OCI-LY7 (cell line): ENCODE measurements at regions not wholly inside any gene's neighbourhood (a gene's known extent, or its start where the extent isn't known, plus 50 kb on each side); places are given as distances from the start of the nearest gene placed in this dataset.

ENCODE experiments used
- BruUV-seq: library from RNA; stranded (reverse); fragments of 400-500 nt; replicated peaks from 2 replicates; lab custom pipeline; 2021; lab: Mats Ljungman, UMichigan
- CTCF ChIA-PET: fragments of 300-600 bp; sonication (Branson Sonifier 250); formaldehyde crosslinking; loops from one replicate; lab custom pipeline; 2022; ENCODE audit warnings: antibody characterized with exemption; ENCODE audit not compliant: unreplicated experiment; lab: Charles Lee
- POLR2A ChIA-PET: fragments of 300-600 bp; sonication (Branson Sonifier 250); formaldehyde crosslinking; loops from one replicate; lab custom pipeline; 2022; ENCODE audit warnings: antibody characterized with exemption; lab: Charles Lee
- DNase-seq: peaks from one replicate; pipeline ENCODE4 v3.0.0-alpha.2; 2015; ENCODE audit warnings: low spot score
- H2AFZ ChIP-seq: fragments of 200-600 bp; sonication (generic), shearing (Covaris generic); 2 replicates; pipeline ENCODE4 v1.6.1; 2014; ENCODE audit warnings: mild to moderate bottlenecking, antibody characterized with exemption, low read length, moderate library complexity
- H3K27ac ChIP-seq: fragments of 200-600 bp; sonication (generic); 2 replicates; pipeline ENCODE4 v1.5.1; 2014; ENCODE audit warnings: mixed run types, low read depth, mild to moderate bottlenecking, moderate library complexity, low read length, inconsistent platforms; ENCODE audit not compliant: poor library complexity, severe bottlenecking
- H3K36me3 ChIP-seq: fragments of 200-600 bp; sonication (generic); 2 replicates; pipeline ENCODE4 v1.6.1; 2014; ENCODE audit warnings: mild to moderate bottlenecking, antibody characterized with exemption, low read length, moderate library complexity, mixed read lengths; ENCODE audit not compliant: insufficient read depth
- H3K4me1 ChIP-seq: fragments of 200-600 bp; sonication (generic); 2 replicates; pipeline ENCODE4 v1.5.1; 2014; ENCODE audit warnings: mild to moderate bottlenecking, low read length; ENCODE audit not compliant: insufficient read depth, poor library complexity, severe bottlenecking
- H3K4me2 ChIP-seq: fragments of 200-600 bp; sonication (generic); 2 replicates; pipeline ENCODE4 v1.6.1; 2014; ENCODE audit warnings: mild to moderate bottlenecking, low read length
- H3K4me3 ChIP-seq: fragments of 200-600 bp; sonication (generic); 2 replicates; pipeline ENCODE4 v1.5.1; 2014; ENCODE audit warnings: mild to moderate bottlenecking, low read depth, low read length; ENCODE audit not compliant: poor library complexity, severe bottlenecking
- H3K79me2 ChIP-seq: fragments of 200-600 bp; sonication (generic); 2 replicates; pipeline ENCODE4 v1.6.1; 2016; ENCODE audit warnings: low read depth, mild to moderate bottlenecking, low read length, moderate library complexity, mixed read lengths; ENCODE audit not compliant: insufficient read depth
- H3K9me2 ChIP-seq: fragments of 200-600 bp; sonication (generic); 2 replicates; pipeline ENCODE4 v1.6.1; 2016; ENCODE audit warnings: mild to moderate bottlenecking, low read length, mixed read lengths; ENCODE audit not compliant: insufficient read depth
- H3K9me3 ChIP-seq: fragments of 200-600 bp; sonication (generic); 2 replicates; pipeline ENCODE4 v1.6.1; 2014; ENCODE audit warnings: mild to moderate bottlenecking, mixed run types, low read length, mixed read lengths
- H4K20me1 ChIP-seq: fragments of 200-600 bp; sonication (generic); 2 replicates; pipeline ENCODE4 v1.6.1; 2014; ENCODE audit warnings: mild to moderate bottlenecking, antibody characterized with exemption, low read length, moderate library complexity, mixed read lengths; ENCODE audit not compliant: insufficient read depth
- EZH2phosphoT487 ChIP-seq: fragments of 200-600 bp; sonication (generic); IDR thresholded peaks from 2 replicates; pipeline ENCODE4 v1.6.1; 2018; ENCODE audit warnings: low read depth, borderline replicate concordance, mild to moderate bottlenecking, mixed run types, antibody characterized with exemption, low read length, moderate library complexity, mixed read lengths
- intact Hi-C: fragments of 100-400 bp; cut with micrococcal nuclease; formaldehyde crosslinking; loops from one replicate; pipeline ENCODE4 v1.10.0; 2022; ENCODE audit not compliant: unreplicated experiment
- TF ChIP-seq, protein P1 (sequence below): fragments of 200-600 bp; sonication (generic); conservative IDR thresholded peaks from 2 replicates; pipeline ENCODE4 v1.5.1; 2014; ENCODE audit warnings: mild to moderate bottlenecking, antibody characterized with exemption, low read length, moderate library complexity, mixed read lengths

DNA sequence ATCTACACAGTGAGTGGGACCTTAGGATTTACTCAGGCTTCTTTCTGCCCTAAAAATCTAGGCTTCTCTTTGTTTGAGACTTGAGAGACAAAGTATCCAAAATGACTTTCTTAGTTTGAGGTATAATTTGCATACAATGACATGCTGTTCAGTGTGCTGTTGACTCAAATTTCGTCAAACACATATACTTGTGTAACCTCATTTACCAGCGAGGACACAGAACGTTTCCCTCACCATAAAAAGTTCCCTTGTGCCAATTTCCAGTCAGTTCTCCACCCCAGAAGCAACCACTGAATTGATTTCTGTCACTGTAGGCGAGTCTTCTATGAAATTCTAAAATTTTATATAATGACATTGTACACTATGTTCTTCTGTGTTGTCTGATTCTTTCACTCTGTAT lies 68.0 kb upstream of the MAF start:
- H2AFZ ChIP-seq, result no peak overlapping the region
- H3K9me3 ChIP-seq, result no peaks in the 10 kb centered on the region
- no peak overlapping the region for H3K4me3 ChIP-seq
- no TSS peak for BruUV-seq
- intact Hi-C loops, result no loop called here
- H3K9me2 ChIP-seq, result no peaks in the 10 kb centered on the region
- H4K20me1 ChIP-seq, result no peaks in the 10 kb centered on the region
- H3K36me3 ChIP-seq, result no peaks in the 10 kb centered on the region
- no peaks in the 10 kb centered on the region for H3K79me2 ChIP-seq
- POLR2A ChIA-PET, result no interaction called here
- CTCF ChIA-PET, result no interaction called here
- no peaks in the 10 kb centered on the region for H3K4me1 ChIP-seq
- DNase-seq, result no peak
- H3K27ac ChIP-seq, result no peak overlapping the region
- TF ChIP-seq, protein P1, sequence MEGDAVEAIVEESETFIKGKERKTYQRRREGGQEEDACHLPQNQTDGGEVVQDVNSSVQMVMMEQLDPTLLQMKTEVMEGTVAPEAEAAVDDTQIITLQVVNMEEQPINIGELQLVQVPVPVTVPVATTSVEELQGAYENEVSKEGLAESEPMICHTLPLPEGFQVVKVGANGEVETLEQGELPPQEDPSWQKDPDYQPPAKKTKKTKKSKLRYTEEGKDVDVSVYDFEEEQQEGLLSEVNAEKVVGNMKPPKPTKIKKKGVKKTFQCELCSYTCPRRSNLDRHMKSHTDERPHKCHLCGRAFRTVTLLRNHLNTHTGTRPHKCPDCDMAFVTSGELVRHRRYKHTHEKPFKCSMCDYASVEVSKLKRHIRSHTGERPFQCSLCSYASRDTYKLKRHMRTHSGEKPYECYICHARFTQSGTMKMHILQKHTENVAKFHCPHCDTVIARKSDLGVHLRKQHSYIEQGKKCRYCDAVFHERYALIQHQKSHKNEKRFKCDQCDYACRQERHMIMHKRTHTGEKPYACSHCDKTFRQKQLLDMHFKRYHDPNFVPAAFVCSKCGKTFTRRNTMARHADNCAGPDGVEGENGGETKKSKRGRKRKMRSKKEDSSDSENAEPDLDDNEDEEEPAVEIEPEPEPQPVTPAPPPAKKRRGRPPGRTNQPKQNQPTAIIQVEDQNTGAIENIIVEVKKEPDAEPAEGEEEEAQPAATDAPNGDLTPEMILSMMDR, result no peak
- TF ChIP-seq EZH2phosphoT487, result no peak
- H3K4me2 ChIP-seq, result no peak overlapping the region

DNA sequence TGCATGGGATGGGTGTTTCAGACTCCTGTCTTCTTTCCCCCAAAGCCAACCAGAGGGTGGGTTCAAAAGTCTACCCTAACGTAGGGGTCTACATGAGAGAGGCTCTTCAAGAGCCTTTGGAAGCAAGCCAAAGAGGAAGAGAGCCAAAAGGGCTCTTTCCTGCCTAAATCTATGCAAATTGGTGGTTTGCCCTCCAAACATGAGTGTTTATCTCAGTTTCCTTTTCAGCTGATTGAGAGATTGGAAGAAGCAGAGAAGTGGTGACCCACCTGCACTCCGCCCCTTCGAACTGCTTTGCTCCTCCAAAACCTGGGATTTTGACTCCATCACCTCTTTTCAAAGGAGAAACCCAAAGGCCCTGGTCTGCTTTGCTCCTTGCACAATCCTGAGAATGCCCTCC lies 65.4 kb upstream of the MAF start:
- CTCF ChIA-PET, result no interaction called here
- Histone ChIP-seq H3K27ac (no peak overlapping the region), H3K36me3 (no peaks in the 10 kb centered on the region), H3K4me2 (no peak overlapping the region), H3K9me2 (no peaks in the 10 kb centered on the region), H2AFZ (no peak overlapping the region), H3K79me2 (no peaks in the 10 kb centered on the region), H3K9me3 (no peaks in the 10 kb centered on the region), H4K20me1 (no peaks in the 10 kb centered on the region), H3K4me3 (no peak overlapping the region), H3K4me1 (no peaks in the 10 kb centered on the region)
- POLR2A ChIA-PET, result no interaction called here
- intact Hi-C loops, result no loop called here
- TF ChIP-seq EZH2phosphoT487, result no peak
- TF ChIP-seq, protein P1, result no peak
- no peak for DNase-seq
- BruUV-seq, result no TSS peak

DNA sequence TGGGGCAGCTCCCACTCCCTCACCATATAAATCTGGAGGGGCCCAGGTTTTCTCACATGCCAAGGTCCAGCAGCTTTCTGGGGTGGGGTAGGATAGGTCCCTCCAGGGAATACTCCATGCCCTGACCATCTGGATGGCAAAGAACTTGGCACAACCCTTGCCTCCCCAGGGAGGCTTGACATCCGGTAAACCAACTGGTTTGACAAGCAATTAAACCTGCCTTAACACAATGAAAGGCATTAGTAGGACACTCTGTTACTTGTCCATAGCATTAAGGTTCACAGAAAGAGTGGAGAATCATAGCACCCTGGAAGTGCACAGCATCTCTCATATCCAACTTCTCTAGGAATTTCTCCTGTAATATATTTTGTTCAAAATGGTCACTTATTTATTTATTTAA lies 63.9 kb upstream of the MAF start:
- ChIA-PET CTCF (no interaction called here), POLR2A (no interaction called here)
- DNase-seq, result no peak
- Histone ChIP-seq H3K4me3 (no peak overlapping the region), H3K4me1 (no peaks in the 10 kb centered on the region), H3K36me3 (no peaks in the 10 kb centered on the region), H3K79me2 (no peaks in the 10 kb centered on the region), H3K9me3 (no peaks in the 10 kb centered on the region), H3K27ac (no peak overlapping the region), H2AFZ (no peak overlapping the region), H4K20me1 (no peaks in the 10 kb centered on the region), H3K9me2 (no peaks in the 10 kb centered on the region), H3K4me2 (no peak overlapping the region)
- TF ChIP-seq, protein P1, result no peak
- TF ChIP-seq EZH2phosphoT487, result no peak
- intact Hi-C loops, result no loop called here
- BruUV-seq, result no TSS peak
